ENCODE measurements at regions not wholly inside any gene's neighbourhood (a gene's known extent, or its start where the extent isn't known, plus 50 kb on each side); places are given as distances from the start of the nearest gene placed in this dataset.

DNA sequence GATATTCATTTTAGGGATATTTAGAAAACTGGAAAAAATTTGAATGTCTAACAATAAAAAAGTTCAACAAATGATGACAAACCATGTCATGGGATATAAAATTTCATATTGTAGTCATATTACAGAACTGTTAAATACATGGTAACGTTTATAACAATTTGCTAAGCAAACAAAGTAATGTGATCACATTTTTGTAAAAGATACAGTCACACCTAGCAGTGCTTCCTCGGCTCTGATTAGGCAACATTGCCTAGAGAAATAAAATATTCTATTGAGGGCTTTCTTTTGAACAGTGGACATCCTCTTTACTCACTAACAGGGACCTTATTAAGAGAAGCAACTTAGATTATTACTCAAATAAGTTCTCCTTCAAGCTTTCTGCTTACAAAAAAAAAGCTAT is 605.5 kb downstream of the GATA3 start:
- TF ChIP-seq ESRRG (CRISPR knock-in tag; IDR thresholded peaks at IDR 0.05) = no peak
- TF ChIP-seq, protein P1, sequence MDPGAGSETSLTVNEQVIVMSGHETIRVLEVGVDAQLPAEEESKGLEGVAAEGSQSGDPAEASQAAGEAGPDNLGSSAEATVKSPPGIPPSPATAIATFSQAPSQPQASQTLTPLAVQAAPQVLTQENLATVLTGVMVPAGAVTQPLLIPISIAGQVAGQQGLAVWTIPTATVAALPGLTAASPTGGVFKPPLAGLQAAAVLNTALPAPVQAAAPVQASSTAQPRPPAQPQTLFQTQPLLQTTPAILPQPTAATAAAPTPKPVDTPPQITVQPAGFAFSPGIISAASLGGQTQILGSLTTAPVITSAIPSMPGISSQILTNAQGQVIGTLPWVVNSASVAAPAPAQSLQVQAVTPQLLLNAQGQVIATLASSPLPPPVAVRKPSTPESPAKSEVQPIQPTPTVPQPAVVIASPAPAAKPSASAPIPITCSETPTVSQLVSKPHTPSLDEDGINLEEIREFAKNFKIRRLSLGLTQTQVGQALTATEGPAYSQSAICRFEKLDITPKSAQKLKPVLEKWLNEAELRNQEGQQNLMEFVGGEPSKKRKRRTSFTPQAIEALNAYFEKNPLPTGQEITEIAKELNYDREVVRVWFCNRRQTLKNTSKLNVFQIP (CRISPR knock-in tag; IDR thresholded peaks at IDR 0.05; ENCODE audit: borderline replicate concordance, low read depth) = no peak
- TF ChIP-seq, protein P2, sequence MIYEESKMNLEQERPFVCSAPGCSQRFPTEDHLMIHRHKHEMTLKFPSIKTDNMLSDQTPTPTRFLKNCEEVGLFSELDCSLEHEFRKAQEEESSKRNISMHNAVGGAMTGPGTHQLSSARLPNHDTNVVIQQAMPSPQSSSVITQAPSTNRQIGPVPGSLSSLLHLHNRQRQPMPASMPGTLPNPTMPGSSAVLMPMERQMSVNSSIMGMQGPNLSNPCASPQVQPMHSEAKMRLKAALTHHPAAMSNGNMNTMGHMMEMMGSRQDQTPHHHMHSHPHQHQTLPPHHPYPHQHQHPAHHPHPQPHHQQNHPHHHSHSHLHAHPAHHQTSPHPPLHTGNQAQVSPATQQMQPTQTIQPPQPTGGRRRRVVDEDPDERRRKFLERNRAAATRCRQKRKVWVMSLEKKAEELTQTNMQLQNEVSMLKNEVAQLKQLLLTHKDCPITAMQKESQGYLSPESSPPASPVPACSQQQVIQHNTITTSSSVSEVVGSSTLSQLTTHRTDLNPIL (CRISPR knock-in tag; IDR thresholded peaks at IDR 0.05; ENCODE audit: low read depth) = no peak
- TF ChIP-seq, protein P3, sequence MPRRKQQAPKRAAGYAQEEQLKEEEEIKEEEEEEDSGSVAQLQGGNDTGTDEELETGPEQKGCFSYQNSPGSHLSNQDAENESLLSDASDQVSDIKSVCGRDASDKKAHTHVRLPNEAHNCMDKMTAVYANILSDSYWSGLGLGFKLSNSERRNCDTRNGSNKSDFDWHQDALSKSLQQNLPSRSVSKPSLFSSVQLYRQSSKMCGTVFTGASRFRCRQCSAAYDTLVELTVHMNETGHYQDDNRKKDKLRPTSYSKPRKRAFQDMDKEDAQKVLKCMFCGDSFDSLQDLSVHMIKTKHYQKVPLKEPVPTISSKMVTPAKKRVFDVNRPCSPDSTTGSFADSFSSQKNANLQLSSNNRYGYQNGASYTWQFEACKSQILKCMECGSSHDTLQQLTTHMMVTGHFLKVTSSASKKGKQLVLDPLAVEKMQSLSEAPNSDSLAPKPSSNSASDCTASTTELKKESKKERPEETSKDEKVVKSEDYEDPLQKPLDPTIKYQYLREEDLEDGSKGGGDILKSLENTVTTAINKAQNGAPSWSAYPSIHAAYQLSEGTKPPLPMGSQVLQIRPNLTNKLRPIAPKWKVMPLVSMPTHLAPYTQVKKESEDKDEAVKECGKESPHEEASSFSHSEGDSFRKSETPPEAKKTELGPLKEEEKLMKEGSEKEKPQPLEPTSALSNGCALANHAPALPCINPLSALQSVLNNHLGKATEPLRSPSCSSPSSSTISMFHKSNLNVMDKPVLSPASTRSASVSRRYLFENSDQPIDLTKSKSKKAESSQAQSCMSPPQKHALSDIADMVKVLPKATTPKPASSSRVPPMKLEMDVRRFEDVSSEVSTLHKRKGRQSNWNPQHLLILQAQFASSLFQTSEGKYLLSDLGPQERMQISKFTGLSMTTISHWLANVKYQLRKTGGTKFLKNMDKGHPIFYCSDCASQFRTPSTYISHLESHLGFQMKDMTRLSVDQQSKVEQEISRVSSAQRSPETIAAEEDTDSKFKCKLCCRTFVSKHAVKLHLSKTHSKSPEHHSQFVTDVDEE (CRISPR knock-in tag; IDR thresholded peaks at IDR 0.05) = no peak
- TF ChIP-seq ZC3H10 (CRISPR knock-in tag; IDR thresholded peaks at IDR 0.05) = no peak
- no peak for TF ChIP-seq ARNTL (CRISPR knock-in tag; IDR thresholded peaks at IDR 0.05; ENCODE audit: borderline replicate concordance, low read depth)
- TF ChIP-seq, protein P4, sequence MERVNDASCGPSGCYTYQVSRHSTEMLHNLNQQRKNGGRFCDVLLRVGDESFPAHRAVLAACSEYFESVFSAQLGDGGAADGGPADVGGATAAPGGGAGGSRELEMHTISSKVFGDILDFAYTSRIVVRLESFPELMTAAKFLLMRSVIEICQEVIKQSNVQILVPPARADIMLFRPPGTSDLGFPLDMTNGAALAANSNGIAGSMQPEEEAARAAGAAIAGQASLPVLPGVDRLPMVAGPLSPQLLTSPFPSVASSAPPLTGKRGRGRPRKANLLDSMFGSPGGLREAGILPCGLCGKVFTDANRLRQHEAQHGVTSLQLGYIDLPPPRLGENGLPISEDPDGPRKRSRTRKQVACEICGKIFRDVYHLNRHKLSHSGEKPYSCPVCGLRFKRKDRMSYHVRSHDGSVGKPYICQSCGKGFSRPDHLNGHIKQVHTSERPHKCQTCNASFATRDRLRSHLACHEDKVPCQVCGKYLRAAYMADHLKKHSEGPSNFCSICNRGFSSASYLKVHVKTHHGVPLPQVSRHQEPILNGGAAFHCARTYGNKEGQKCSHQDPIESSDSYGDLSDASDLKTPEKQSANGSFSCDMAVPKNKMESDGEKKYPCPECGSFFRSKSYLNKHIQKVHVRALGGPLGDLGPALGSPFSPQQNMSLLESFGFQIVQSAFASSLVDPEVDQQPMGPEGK (CRISPR knock-in tag; IDR thresholded peaks at IDR 0.05; ENCODE audit: borderline replicate concordance) = no peak
- no peak for TF ChIP-seq RARB (CRISPR knock-in tag; IDR thresholded peaks at IDR 0.05)
- TF ChIP-seq ZFP3 (CRISPR knock-in tag; IDR thresholded peaks at IDR 0.05) = no peak
- no peak for TF ChIP-seq ZNF565 (CRISPR knock-in tag; conservative IDR thresholded peaks at IDR 0.05; ENCODE audit: low read depth)
- no peak for TF ChIP-seq ZFP30 (CRISPR knock-in tag; IDR thresholded peaks at IDR 0.05)
- no peak for TF ChIP-seq TCF4 (CRISPR knock-in tag; IDR thresholded peaks at IDR 0.05; ENCODE audit: borderline replicate concordance)
- no peak for TF ChIP-seq ZNF70 (CRISPR knock-in tag; IDR thresholded peaks at IDR 0.05)
